GM12874 (cell line): ENCODE measurements at regions not wholly inside any gene's neighbourhood (a gene's known extent, or its start where the extent isn't known, plus 50 kb on each side); places are given as distances from the start of the nearest gene placed in this dataset.

Experiments
- CTCF ChIP-seq: IDR thresholded peaks from 2 replicates; pipeline ENCODE4 v1.5.1; 2011; ENCODE audit warnings: low read depth, mild to moderate bottlenecking, control low read depth, low read length, moderate library complexity; ENCODE audit not compliant: insufficient read depth

GRCh38 chr3:59213860-59214259, 164.0 kb upstream of the CFAP20DC start:
- TF ChIP-seq CTCF, result no peak

GRCh38 chr3:59212128-59212779, 162.4 kb upstream of the CFAP20DC start:
- peak; percentile 37; the same call in 1 of the 2 replicates for TF ChIP-seq CTCF

GRCh38 chr3:59210260-59210659, 160.4 kb upstream of the CFAP20DC start:
- TF ChIP-seq CTCF, result no peak

GRCh38 chr3:59192473-59192872, 142.6 kb upstream of the CFAP20DC start:
- TF ChIP-seq CTCF, result no peak

- no peak for TF ChIP-seq CTCF
Observed at GRCh38 chr3:59191651-59192050, 141.8 kb upstream of the CFAP20DC start.

GRCh38 chr3:59189939-59190338, 140.1 kb upstream of the CFAP20DC start:
- no peak for TF ChIP-seq CTCF

GRCh38 chr3:59189526-59189925, 139.7 kb upstream of the CFAP20DC start:
- no peak for TF ChIP-seq CTCF
